Fibroblast of the aortic adventitia (primary cell): ENCODE measurements at regions not wholly inside any gene's neighbourhood (a gene's known extent, or its start where the extent isn't known, plus 50 kb on each side); places are given as distances from the start of the nearest gene placed in this dataset.

Experiments
- DNase-seq: peaks from one replicate; pipeline ENCODE4 v3.0.0-alpha.2; 2010; ENCODE audit warnings: low read depth
- H3K4me3 ChIP-seq: 2 replicates; pipeline ENCODE4 v1.5.1; 2011; ENCODE audit warnings: low read depth, mild to moderate bottlenecking, control low read depth, low read length, moderate library complexity
- TF ChIP-seq, protein P1 (sequence below): IDR thresholded peaks from 2 replicates; pipeline ENCODE4 v1.5.1; 2011; ENCODE audit warnings: mild to moderate bottlenecking, low read length, control low read depth, inconsistent platforms; ENCODE audit not compliant: insufficient read depth

- TF ChIP-seq, protein P1, sequence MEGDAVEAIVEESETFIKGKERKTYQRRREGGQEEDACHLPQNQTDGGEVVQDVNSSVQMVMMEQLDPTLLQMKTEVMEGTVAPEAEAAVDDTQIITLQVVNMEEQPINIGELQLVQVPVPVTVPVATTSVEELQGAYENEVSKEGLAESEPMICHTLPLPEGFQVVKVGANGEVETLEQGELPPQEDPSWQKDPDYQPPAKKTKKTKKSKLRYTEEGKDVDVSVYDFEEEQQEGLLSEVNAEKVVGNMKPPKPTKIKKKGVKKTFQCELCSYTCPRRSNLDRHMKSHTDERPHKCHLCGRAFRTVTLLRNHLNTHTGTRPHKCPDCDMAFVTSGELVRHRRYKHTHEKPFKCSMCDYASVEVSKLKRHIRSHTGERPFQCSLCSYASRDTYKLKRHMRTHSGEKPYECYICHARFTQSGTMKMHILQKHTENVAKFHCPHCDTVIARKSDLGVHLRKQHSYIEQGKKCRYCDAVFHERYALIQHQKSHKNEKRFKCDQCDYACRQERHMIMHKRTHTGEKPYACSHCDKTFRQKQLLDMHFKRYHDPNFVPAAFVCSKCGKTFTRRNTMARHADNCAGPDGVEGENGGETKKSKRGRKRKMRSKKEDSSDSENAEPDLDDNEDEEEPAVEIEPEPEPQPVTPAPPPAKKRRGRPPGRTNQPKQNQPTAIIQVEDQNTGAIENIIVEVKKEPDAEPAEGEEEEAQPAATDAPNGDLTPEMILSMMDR: no peak
- peak; percentile 88 for DNase-seq
- H3K4me3 ChIP-seq: no peak overlapping the region
Observed at GRCh38 chr2:200736646-200737274, 75.0 kb upstream of the BZW1 start.

- TF ChIP-seq, protein P1: no peak
- H3K4me3 ChIP-seq: no peak overlapping the region
- no peak for DNase-seq
Observed at GRCh38 chr2:200737585-200737984, 74.1 kb upstream of the BZW1 start.

DNA sequence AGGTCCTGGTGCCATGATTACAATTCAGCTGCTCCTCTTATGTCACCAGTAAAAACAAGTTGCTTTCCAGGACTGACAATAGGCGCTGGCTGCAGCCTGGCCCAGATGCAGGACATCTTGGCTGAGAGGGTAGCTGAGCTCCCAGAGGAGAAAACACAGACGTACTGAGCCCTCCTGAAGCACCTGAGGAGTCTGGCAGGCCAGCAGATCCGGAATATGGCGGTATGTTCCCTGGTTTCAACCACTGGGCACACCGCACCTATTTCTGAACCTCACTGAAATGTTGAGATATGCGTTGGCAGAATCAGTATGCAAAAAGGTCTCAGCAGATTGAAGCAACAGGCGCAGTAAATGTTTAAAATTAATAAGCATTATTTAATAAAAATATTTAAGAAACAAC, 73.1 kb upstream of the BZW1 start:
- no peak overlapping the region for H3K4me3 ChIP-seq
- DNase-seq: no peak
- TF ChIP-seq, protein P1: no peak

- TF ChIP-seq, protein P1: no peak
- H3K4me3 ChIP-seq: no peak overlapping the region
- DNase-seq: no peak
Observed at GRCh38 chr2:200740907-200741306, 70.8 kb upstream of the BZW1 start.

DNA sequence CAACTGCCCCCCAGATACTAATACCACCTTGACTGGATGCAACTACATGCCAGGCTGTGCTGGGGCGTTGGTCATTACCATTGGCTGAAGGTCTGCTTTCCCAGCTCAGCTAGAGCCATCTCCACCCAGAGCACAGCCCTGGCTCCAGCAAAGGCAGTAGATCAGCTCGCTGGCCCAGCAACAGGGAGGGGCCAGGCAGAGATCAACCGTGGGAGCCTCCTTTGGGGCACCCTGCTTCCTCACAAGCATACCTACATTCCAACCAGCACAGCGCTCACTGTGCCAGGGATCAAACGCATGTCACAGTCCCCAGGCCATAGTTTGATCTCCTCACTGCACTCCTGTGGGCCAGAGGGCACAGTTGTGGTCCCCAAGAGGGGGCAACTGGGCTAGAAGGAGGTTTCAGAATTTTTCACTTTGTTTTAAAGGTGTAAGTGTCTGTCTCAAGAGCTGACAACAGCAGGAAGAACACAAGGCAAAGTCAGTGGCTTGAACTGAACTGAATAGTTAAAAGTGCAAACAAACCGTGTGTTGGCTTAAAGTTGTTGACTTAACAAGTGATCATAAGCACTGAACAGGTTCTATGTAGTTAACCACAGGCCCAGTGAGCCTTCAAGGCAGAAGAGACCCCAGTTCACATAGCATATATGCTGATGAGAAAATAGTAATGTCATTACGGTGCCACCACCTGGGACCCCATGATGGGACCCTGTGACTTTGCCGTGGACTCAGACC, 70.1 kb upstream of the BZW1 start:
- H3K4me3 ChIP-seq: no peak overlapping the region
- TF ChIP-seq, protein P1: no peak
- DNase-seq: peak; percentile 39

- peak; percentile 96 for DNase-seq
- TF ChIP-seq, protein P1: no peak
- H3K4me3 ChIP-seq: no peak overlapping the region
Observed at GRCh38 chr2:200742426-200742825, 69.3 kb upstream of the BZW1 start.
